Stimulated activated CD8-positive, alpha-beta memory T cell treated with anti-CD3 and anti-CD28 coated beads, Interleukin-15, amount 100 ng/mL, for 4 hours (primary cell): ENCODE measurements at regions not wholly inside any gene's neighbourhood (a gene's known extent, or its start where the extent isn't known, plus 50 kb on each side); places are given as distances from the start of the nearest gene placed in this dataset.

Experiments
- DNase-seq, 2 donors: peaks; one replicate each; pipeline ENCODE4 v3.0.0-alpha.2; 2020; ENCODE audit warnings: low read depth in 2 of 2

- no peak for DNase-seq
Observed at GRCh38 chr6:113597231-113597583, 259.9 kb upstream of the MARCKS start.

- DNase-seq: no peak
Observed at GRCh38 chr6:113598786-113599185, 258.4 kb upstream of the MARCKS start.

- DNase-seq: no peak
Observed at GRCh38 chr6:113599444-113599843, 257.7 kb upstream of the MARCKS start.

GRCh38 chr6:113600551-113601339, 256.4 kb upstream of the MARCKS start:
- DNase-seq: no peak

- no peak for DNase-seq
Observed at GRCh38 chr6:113607821-113608545, 249.2 kb upstream of the MARCKS start.

- no peak for DNase-seq
Observed at GRCh38 chr6:113610377-113610988, 246.7 kb upstream of the MARCKS start.

GRCh38 chr6:113616701-113617274, 240.4 kb upstream of the MARCKS start:
- DNase-seq: no peak

GRCh38 chr6:113619077-113619476, 238.1 kb upstream of the MARCKS start:
- no peak for DNase-seq

- no peak for DNase-seq
Observed at GRCh38 chr6:113620386-113620785, 236.8 kb upstream of the MARCKS start.

GRCh38 chr6:113622254-113622653, 234.9 kb upstream of the MARCKS start:
- DNase-seq: no peak

GRCh38 chr6:113623129-113623528, 234.0 kb upstream of the MARCKS start:
- no peak for DNase-seq

- no peak for DNase-seq
Observed at GRCh38 chr6:113625850-113626249, 231.3 kb upstream of the MARCKS start.

- DNase-seq: no peak
Observed at GRCh38 chr6:113626475-113626874, 230.7 kb upstream of the MARCKS start.

- no peak for DNase-seq
Observed at GRCh38 chr6:113627480-113627879, 229.7 kb upstream of the MARCKS start.

- no peak for DNase-seq
Observed at GRCh38 chr6:113629256-113629655, 227.9 kb upstream of the MARCKS start.

- no peak for DNase-seq
Observed at GRCh38 chr6:113629975-113630737, 227.0 kb upstream of the MARCKS start.

- no peak for DNase-seq
Observed at GRCh38 chr6:113630738-113631535, 226.2 kb upstream of the MARCKS start.

- no peak for DNase-seq
Observed at GRCh38 chr6:113631666-113632065, 225.5 kb upstream of the MARCKS start.

GRCh38 chr6:113632220-113632864, 224.8 kb upstream of the MARCKS start:
- peak in 1 of 2 donors; percentile 10 for DNase-seq

GRCh38 chr6:113633638-113634037, 223.5 kb upstream of the MARCKS start:
- DNase-seq: no peak
